IMR-90 (cell line): ENCODE measurements at regions not wholly inside any gene's neighbourhood (a gene's known extent, or its start where the extent isn't known, plus 50 kb on each side); places are given as distances from the start of the nearest gene placed in this dataset.

ENCODE experiments used
- POLR2A ChIP-seq: IDR thresholded peaks from 2 replicates; pipeline ENCODE4 v1.6.1; 2012; ENCODE audit warnings: mild to moderate bottlenecking, low read depth, low read length
- RFX5 ChIP-seq: IDR thresholded peaks from 2 replicates; pipeline ENCODE4 v1.8.0; 2012; ENCODE audit warnings: low read depth, mild to moderate bottlenecking, low read length, moderate library complexity
- TF ChIP-seq, protein P1 (sequence below): conservative IDR thresholded peaks from 2 replicates; pipeline ENCODE4 v1.5.1; 2012; ENCODE audit warnings: mild to moderate bottlenecking, low read depth, low read length, improper control_type of control experiment
- TF ChIP-seq, protein P2 (sequence below): fragments of 150-350 bp; IDR thresholded peaks from 2 replicates; pipeline ENCODE4 v1.6.1; 2017; ENCODE audit warnings: mild to moderate bottlenecking, antibody characterized with exemption, low read length, low read depth

DNA sequence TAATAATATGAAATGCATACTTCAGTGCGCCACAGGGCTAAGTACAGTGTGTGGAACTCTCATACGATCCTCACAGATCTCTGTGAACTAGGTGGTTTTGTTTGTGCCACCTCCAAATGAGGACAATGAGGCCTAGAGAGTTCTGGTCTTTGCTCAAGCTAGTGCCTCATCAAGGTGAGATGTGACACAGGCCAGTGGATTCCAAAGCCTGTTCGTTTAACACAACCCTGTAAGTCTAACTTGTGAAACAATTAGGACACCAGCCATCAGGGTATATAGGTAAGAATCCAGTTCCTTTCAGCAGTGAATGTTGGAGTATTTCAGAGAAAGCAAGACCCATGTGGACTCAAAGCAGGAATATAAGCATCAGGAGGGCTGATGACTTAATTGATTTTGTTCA is 130.7 kb upstream of the GAS1 start:
- TF ChIP-seq POLR2A (no peak), RFX5 (no peak)
- TF ChIP-seq, protein P1, sequence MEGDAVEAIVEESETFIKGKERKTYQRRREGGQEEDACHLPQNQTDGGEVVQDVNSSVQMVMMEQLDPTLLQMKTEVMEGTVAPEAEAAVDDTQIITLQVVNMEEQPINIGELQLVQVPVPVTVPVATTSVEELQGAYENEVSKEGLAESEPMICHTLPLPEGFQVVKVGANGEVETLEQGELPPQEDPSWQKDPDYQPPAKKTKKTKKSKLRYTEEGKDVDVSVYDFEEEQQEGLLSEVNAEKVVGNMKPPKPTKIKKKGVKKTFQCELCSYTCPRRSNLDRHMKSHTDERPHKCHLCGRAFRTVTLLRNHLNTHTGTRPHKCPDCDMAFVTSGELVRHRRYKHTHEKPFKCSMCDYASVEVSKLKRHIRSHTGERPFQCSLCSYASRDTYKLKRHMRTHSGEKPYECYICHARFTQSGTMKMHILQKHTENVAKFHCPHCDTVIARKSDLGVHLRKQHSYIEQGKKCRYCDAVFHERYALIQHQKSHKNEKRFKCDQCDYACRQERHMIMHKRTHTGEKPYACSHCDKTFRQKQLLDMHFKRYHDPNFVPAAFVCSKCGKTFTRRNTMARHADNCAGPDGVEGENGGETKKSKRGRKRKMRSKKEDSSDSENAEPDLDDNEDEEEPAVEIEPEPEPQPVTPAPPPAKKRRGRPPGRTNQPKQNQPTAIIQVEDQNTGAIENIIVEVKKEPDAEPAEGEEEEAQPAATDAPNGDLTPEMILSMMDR: no peak
- TF ChIP-seq, protein P2, sequence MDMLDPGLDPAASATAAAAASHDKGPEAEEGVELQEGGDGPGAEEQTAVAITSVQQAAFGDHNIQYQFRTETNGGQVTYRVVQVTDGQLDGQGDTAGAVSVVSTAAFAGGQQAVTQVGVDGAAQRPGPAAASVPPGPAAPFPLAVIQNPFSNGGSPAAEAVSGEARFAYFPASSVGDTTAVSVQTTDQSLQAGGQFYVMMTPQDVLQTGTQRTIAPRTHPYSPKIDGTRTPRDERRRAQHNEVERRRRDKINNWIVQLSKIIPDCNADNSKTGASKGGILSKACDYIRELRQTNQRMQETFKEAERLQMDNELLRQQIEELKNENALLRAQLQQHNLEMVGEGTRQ: no peak
